ENCODE measurements at regions not wholly inside any gene's neighbourhood (a gene's known extent, or its start where the extent isn't known, plus 50 kb on each side); places are given as distances from the start of the nearest gene placed in this dataset.

DNA sequence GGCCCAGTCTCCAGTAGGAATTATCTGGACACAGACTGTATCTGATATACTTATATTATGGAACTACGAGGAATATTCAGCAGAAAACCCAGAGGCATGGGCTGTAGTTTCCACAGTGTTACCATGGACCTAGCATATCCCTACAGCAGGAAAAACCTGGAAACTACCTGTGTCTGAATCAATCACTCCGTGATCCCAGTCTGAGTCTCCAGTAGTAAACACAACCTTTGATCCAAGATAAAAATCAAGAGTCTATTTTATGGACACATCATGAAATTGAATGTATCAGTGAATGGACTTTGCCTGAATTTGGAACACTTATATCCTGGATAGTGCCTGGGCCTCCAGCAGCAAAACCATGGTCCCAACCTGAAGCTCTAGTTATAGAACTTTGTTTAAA, 57.5 kb upstream of the RBMY1B start:
- Histone ChIP-seq H3K27ac (ENCODE audit: low read length) (no peak overlapping the region), H3K4me2 (ENCODE audit: low read length) (no peak overlapping the region), H4K20me1 (ENCODE audit: insufficient read depth, low read length) (no peaks in the 10 kb centered on the region), H3K36me3 (replicated peaks; ENCODE audit: low read depth, low read length) (no peaks in the 10 kb centered on the region), H3K9ac (ENCODE audit: low read length) (no peak overlapping the region), H3K4me1 (ENCODE audit: low read length) (no peaks in the 10 kb centered on the region), H3K4me3 (ENCODE audit: low read length) (no peak overlapping the region), H3K9me3 (ENCODE audit: insufficient read depth, low read length) (no peaks in the 10 kb centered on the region), H3K79me2 (ENCODE audit: low read length) (no peaks in the 10 kb centered on the region), H3K27me3 (ENCODE audit: low read depth, low read length) (no peaks in the 10 kb centered on the region), H2AFZ (ENCODE audit: low read depth, low read length) (no peak overlapping the region)
- no peak for TF ChIP-seq EZH2phosphoT487 (IDR thresholded peaks at IDR 0.05; ENCODE audit: low read depth)
- TF ChIP-seq, protein P1, sequence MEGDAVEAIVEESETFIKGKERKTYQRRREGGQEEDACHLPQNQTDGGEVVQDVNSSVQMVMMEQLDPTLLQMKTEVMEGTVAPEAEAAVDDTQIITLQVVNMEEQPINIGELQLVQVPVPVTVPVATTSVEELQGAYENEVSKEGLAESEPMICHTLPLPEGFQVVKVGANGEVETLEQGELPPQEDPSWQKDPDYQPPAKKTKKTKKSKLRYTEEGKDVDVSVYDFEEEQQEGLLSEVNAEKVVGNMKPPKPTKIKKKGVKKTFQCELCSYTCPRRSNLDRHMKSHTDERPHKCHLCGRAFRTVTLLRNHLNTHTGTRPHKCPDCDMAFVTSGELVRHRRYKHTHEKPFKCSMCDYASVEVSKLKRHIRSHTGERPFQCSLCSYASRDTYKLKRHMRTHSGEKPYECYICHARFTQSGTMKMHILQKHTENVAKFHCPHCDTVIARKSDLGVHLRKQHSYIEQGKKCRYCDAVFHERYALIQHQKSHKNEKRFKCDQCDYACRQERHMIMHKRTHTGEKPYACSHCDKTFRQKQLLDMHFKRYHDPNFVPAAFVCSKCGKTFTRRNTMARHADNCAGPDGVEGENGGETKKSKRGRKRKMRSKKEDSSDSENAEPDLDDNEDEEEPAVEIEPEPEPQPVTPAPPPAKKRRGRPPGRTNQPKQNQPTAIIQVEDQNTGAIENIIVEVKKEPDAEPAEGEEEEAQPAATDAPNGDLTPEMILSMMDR (IDR thresholded peaks at IDR 0.05; ENCODE audit: low read depth, low read length), result no peak

DNA sequence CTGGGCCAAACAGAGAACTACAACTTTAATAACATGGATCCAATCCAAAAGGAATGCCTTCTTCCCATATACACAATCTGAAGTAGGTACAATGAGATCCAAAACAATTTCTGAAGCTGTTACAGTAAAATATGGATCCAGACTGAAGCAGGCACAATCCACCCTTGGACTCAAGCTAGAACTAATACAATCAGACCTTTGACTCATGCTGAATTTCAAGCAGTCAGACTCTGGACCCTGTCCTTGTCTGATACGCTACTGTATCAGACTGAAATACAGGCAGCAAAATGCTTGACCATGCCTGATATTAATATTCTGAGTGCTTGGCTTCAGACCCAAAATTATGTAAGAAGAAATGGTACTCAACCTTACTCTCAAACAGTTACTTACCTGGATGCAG, 57.0 kb upstream of the RBMY1B start:
- no peak overlapping the region for H3K4me2 ChIP-seq (ENCODE audit: low read length)
- H4K20me1 ChIP-seq (ENCODE audit: insufficient read depth, low read length), result no peaks in the 10 kb centered on the region
- H3K79me2 ChIP-seq (ENCODE audit: low read length), result no peaks in the 10 kb centered on the region
- H3K9me3 ChIP-seq (ENCODE audit: insufficient read depth, low read length), result no peaks in the 10 kb centered on the region
- H3K4me3 ChIP-seq (ENCODE audit: low read length), result no peak overlapping the region
- no peak overlapping the region for H2AFZ ChIP-seq (ENCODE audit: low read depth, low read length)
- TF ChIP-seq, protein P1 (IDR thresholded peaks at IDR 0.05; ENCODE audit: low read depth, low read length), result no peak
- no peak for TF ChIP-seq EZH2phosphoT487 (IDR thresholded peaks at IDR 0.05; ENCODE audit: low read depth)
- H3K27me3 ChIP-seq (ENCODE audit: low read depth, low read length), result no peaks in the 10 kb centered on the region
- H3K9ac ChIP-seq (ENCODE audit: low read length), result no peak overlapping the region
- H3K27ac ChIP-seq (ENCODE audit: low read length), result no peak overlapping the region
- H3K4me1 ChIP-seq (ENCODE audit: low read length), result no peaks in the 10 kb centered on the region
- H3K36me3 ChIP-seq (replicated peaks; ENCODE audit: low read depth, low read length), result no peaks in the 10 kb centered on the region

DNA sequence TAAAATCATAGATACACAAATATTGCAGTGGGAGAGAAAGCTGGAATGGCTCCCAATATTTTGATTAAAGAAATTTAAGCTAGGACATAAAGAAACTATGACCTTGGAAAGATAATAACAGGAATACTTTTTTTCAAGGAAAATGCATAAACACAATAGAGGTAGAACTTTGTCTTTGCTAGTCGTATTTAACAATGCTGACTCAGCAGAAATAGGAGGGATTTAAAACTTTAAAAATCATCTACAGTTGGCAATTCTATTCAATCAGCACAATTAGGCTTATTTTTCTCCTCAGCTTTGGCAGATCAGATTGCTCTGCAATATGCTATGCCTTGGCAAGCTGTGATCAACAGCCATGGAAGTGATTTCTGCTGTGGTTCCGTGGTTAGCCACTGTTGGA, 51.5 kb upstream of the RBMY1B start:
- Histone ChIP-seq H3K36me3 (replicated peaks; ENCODE audit: low read depth, low read length) (no peaks in the 10 kb centered on the region), H3K9me3 (ENCODE audit: insufficient read depth, low read length) (no peaks in the 10 kb centered on the region), H3K27ac (ENCODE audit: low read length) (no peak overlapping the region), H3K9ac (ENCODE audit: low read length) (no peak overlapping the region), H3K4me1 (ENCODE audit: low read length) (no peaks in the 10 kb centered on the region), H3K4me2 (ENCODE audit: low read length) (no peak overlapping the region), H2AFZ (ENCODE audit: low read depth, low read length) (no peak overlapping the region), H3K4me3 (ENCODE audit: low read length) (no peak overlapping the region), H3K79me2 (ENCODE audit: low read length) (no peaks in the 10 kb centered on the region), H4K20me1 (ENCODE audit: insufficient read depth, low read length) (no peaks in the 10 kb centered on the region), H3K27me3 (ENCODE audit: low read depth, low read length) (no peaks in the 10 kb centered on the region)
- TF ChIP-seq, protein P1 (IDR thresholded peaks at IDR 0.05; ENCODE audit: low read depth, low read length), result no peak
- no peak for TF ChIP-seq EZH2phosphoT487 (IDR thresholded peaks at IDR 0.05; ENCODE audit: low read depth)

Measured in OCI-LY3 (cell line).